Mesenchymal stem cell (in vitro differentiated cells and primary cell): ENCODE measurements at regions not wholly inside any gene's neighbourhood (a gene's known extent, or its start where the extent isn't known, plus 50 kb on each side); places are given as distances from the start of the nearest gene placed in this dataset.

Experiments used
- DNase-seq: peaks from one replicate; pipeline ENCODE4 v3.0.0-alpha.2; 2013
- H2AFZ ChIP-seq: one replicate; pipeline ENCODE4 v1.6.1; 2013; ENCODE audit warnings: low read depth, mild to moderate bottlenecking, control low read depth, inconsistent platforms, low read length, moderate library complexity
- H2AK5ac ChIP-seq: 2 replicates; pipeline ENCODE4 v1.6.1; 2013; ENCODE audit warnings: low read length, moderate library complexity, mild to moderate bottlenecking, inconsistent platforms; ENCODE audit not compliant: severe bottlenecking
- H2BK120ac ChIP-seq: one replicate; pipeline ENCODE4 v1.6.1; 2013; ENCODE audit warnings: low read depth, mild to moderate bottlenecking, inconsistent platforms, low read length, moderate library complexity
- H2BK12ac ChIP-seq, 2 experiments: one replicate each; pipeline ENCODE4 v1.6.1; 2013; ENCODE audit warnings: inconsistent platforms in 2 of 2, low read length in 2 of 2, mild to moderate bottlenecking in 2 of 2, moderate library complexity in 2 of 2, control low read depth in 1 of 2
- H2BK15ac ChIP-seq: one replicate; pipeline ENCODE4 v1.6.1; 2013; ENCODE audit warnings: mild to moderate bottlenecking, low read depth, inconsistent platforms; ENCODE audit not compliant: poor library complexity, severe bottlenecking
- H2BK5ac ChIP-seq: 2 replicates; pipeline ENCODE4 v1.6.1; 2013; ENCODE audit warnings: low read depth, mild to moderate bottlenecking, low read length, control low read depth, inconsistent platforms; ENCODE audit not compliant: poor library complexity, severe bottlenecking
- H3K14ac ChIP-seq, 2 experiments: one replicate each; pipeline ENCODE4 v1.6.1; 2013; ENCODE audit warnings: inconsistent platforms in 2 of 2, low read length in 2 of 2, control low read depth in 1 of 2, mild to moderate bottlenecking in 1 of 2, moderate library complexity in 1 of 2
- H3K18ac ChIP-seq, 2 experiments: one replicate each; pipeline ENCODE4 v1.6.1; 2013; ENCODE audit warnings: inconsistent platforms in 2 of 2, low read length in 2 of 2, control low read depth in 1 of 2, low read depth in 1 of 2, mild to moderate bottlenecking in 1 of 2
- H3K23ac ChIP-seq, 2 experiments: one replicate each; pipeline ENCODE4 v1.6.1; 2013; ENCODE audit warnings: inconsistent platforms in 2 of 2, low read length in 2 of 2, mild to moderate bottlenecking in 2 of 2, moderate library complexity in 2 of 2, control low read depth in 1 of 2
- H3K27ac ChIP-seq: 2 replicates; pipeline ENCODE4 v1.5.1; 2013; ENCODE audit warnings: mild to moderate bottlenecking, moderate library complexity, low read length, control low read depth, inconsistent platforms; ENCODE audit not compliant: poor library complexity, severe bottlenecking
- H3K27me3 ChIP-seq, 2 experiments: 2 replicates each; pipeline versions ENCODE4 v1.6.1 to v1.7.0; 2013; ENCODE audit warnings: low read length in 2 of 2, mild to moderate bottlenecking in 2 of 2, moderate library complexity in 2 of 2, control low read depth in 1 of 2, inconsistent platforms in 1 of 2; ENCODE audit not compliant: control insufficient read depth in 1 of 2, insufficient read depth in 1 of 2
- H3K36me3 ChIP-seq, 2 experiments: 2 replicates each; pipeline versions ENCODE4 v1.6.1 to v1.7.0; 2013; ENCODE audit warnings: low read length in 2 of 2, control low read depth in 1 of 2, inconsistent platforms in 1 of 2, low read depth in 1 of 2, mild to moderate bottlenecking in 1 of 2; ENCODE audit not compliant: insufficient read depth in 2 of 2, control insufficient read depth in 1 of 2
- H3K4ac ChIP-seq, 2 experiments: one replicate each; pipeline ENCODE4 v1.6.1; 2013; ENCODE audit warnings: inconsistent platforms in 2 of 2, low read length in 2 of 2, mild to moderate bottlenecking in 2 of 2, moderate library complexity in 2 of 2, control low read depth in 1 of 2, low read depth in 1 of 2
- H3K4me1 ChIP-seq: 2 replicates; pipeline ENCODE4 v1.6.1; 2013; ENCODE audit warnings: low read depth, low read length, control low read depth; ENCODE audit not compliant: control insufficient read depth, insufficient read depth
- H3K4me2 ChIP-seq: 2 replicates; pipeline ENCODE4 v1.6.1; 2013; ENCODE audit warnings: low read length, mild to moderate bottlenecking, inconsistent platforms; ENCODE audit not compliant: poor library complexity, severe bottlenecking
- H3K4me3 ChIP-seq, 2 experiments: 2 replicates each; pipeline versions ENCODE4 v1.5.1 to v1.7.0; 2013; ENCODE audit warnings: low read length in 2 of 2, mild to moderate bottlenecking in 2 of 2, control low read depth in 1 of 2, low read depth in 1 of 2; ENCODE audit not compliant: insufficient read depth in 1 of 2
- H3K79me1 ChIP-seq: replicated peaks from 2 replicates; pipeline ENCODE4 v1.6.1; 2013; ENCODE audit warnings: mild to moderate bottlenecking, control low read depth, low read length, inconsistent platforms; ENCODE audit not compliant: poor library complexity, severe bottlenecking
- H3K9ac ChIP-seq: 2 replicates; pipeline ENCODE4 v1.7.0; 2013; ENCODE audit warnings: mild to moderate bottlenecking, low read length, moderate library complexity
- H3K9me3 ChIP-seq: 2 replicates; pipeline ENCODE4 v1.7.0; 2013; ENCODE audit warnings: mild to moderate bottlenecking, low read length; ENCODE audit not compliant: control insufficient read depth
- H4K8ac ChIP-seq: one replicate; pipeline ENCODE4 v1.6.1; 2013; ENCODE audit warnings: inconsistent platforms, mild to moderate bottlenecking, low read length, moderate library complexity
- H4K91ac ChIP-seq: one replicate; pipeline ENCODE4 v1.6.1; 2013; ENCODE audit warnings: mild to moderate bottlenecking, low read length, inconsistent platforms
- WGBS: methylation state at CpG from one replicate; pipeline ENCODE4 v1.1.7; 2013; ENCODE audit warnings: mixed read lengths; 5-methylcytosine and 5-hydroxymethylcytosine counted together

DNA sequence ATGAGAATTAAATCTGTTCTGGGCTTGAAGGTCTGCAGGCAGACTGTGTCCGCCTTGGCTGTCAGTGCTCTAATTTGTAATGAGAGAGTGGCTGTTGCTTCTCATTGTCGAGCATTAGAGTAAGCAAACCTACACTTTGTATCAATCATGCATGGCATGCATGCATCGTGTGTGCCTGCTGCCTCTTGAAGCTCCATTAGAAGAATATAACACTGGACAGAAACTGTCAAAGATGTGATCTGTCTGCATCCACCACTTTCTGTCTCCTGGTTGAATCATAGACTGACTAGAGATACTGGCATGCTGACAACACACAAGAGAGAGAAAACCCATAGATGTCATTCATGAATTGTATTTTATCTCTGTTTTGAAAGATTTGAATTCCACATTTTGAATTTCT lies 275.0 kb upstream of the NXPH2 start:
- DNase-seq, result no peak

DNA sequence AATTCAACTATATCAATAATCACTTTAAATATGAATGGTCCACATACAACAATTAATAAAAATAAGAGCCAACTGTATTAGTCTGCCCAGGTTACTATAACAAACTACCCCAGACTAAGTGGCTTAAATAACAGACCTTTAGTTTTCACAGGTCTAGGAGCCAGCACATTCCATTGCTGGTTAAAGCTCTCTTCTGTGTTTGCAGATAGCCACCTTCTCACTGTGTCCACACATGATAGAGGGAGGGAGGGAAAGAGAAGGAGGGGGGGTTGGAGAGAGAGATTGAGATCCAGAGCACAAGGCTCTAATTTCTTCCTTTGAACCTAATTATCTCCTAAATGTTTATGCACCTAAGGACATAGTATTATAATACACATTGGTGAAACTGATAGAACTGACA lies 267.8 kb upstream of the NXPH2 start:
- Histone ChIP-seq H2BK15ac (no peak overlapping the region), H2AK5ac (no peak overlapping the region), H3K9ac (no peak overlapping the region), H3K23ac (no peak overlapping the region), H2BK12ac (no peak overlapping the region), H3K27ac (no peak overlapping the region), H2BK120ac (no peak overlapping the region), H4K91ac (no peak overlapping the region), H2AFZ (no peak overlapping the region), H3K9me3 (no peaks in the 10 kb centered on the region), H3K79me1 (no peaks in the 10 kb centered on the region), H3K4me3 (no peak overlapping the region), H2BK5ac (no peak overlapping the region), H3K4me2 (no peak overlapping the region), H3K27me3 (no peaks in the 10 kb centered on the region), H3K4me1 (no peaks in the 10 kb centered on the region), H3K36me3 (no peaks in the 10 kb centered on the region), H4K8ac (no peak overlapping the region), H3K14ac (no peak overlapping the region), H3K4ac (no peak overlapping the region), H3K18ac (no peak overlapping the region)
- DNase-seq, result no peak

More for the DNA sequence above, 275.0 kb upstream of the NXPH2 start:
- H2AK5ac ChIP-seq, result no peak overlapping the region
- no peak overlapping the region for H4K91ac ChIP-seq
- no peak overlapping the region for H3K4ac ChIP-seq
- H3K18ac ChIP-seq, result no peak overlapping the region
- H3K4me2 ChIP-seq, result no peak overlapping the region
- no peaks in the 10 kb centered on the region for H3K36me3 ChIP-seq
- H3K9ac ChIP-seq, result no peak overlapping the region
- H4K8ac ChIP-seq, result no peak overlapping the region
- no peak overlapping the region for H2BK15ac ChIP-seq
- no peak overlapping the region for H3K14ac ChIP-seq
- no peak overlapping the region for H3K4me3 ChIP-seq
- H2BK120ac ChIP-seq, result no peak overlapping the region
- no peaks in the 10 kb centered on the region for H3K9me3 ChIP-seq
- 38% methylated on average over 3 of the region's 3 CpGs for WGBS
- H2AFZ ChIP-seq, result no peak overlapping the region
- H3K4me1 ChIP-seq, result no peaks in the 10 kb centered on the region
- no peaks in the 10 kb centered on the region for H3K27me3 ChIP-seq
- no peak overlapping the region for H3K23ac ChIP-seq
- H3K79me1 ChIP-seq, result no peaks in the 10 kb centered on the region
- no peak overlapping the region for H2BK5ac ChIP-seq
- no peak overlapping the region for H3K27ac ChIP-seq
- H2BK12ac ChIP-seq, result no peak overlapping the region

DNA sequence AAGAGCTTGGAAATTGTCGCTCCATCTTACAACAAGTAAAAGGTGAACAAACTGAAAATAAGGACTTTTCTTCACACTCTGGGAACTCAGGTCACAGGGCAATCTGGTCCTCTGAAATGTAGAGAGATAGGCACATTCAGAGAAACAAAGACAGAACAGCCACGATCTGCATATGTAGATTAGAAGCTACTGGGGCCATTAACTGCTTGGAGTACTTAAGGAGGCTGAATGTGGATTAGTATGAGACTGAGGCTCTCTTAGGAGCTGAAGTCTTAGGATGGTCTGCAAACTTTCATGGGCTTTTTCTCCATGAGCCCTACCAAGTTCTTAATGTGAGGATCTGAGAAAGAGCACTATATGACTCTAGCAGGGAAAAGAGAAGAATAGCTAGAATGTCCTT lies 265.3 kb upstream of the NXPH2 start:
- no peak overlapping the region for H2AFZ ChIP-seq
- H3K36me3 ChIP-seq, result no peaks in the 10 kb centered on the region
- no peaks in the 10 kb centered on the region for H3K79me1 ChIP-seq
- no peak overlapping the region for H3K4me3 ChIP-seq
- no peaks in the 10 kb centered on the region for H3K9me3 ChIP-seq
- H2BK15ac ChIP-seq, result no peak overlapping the region
- no peak overlapping the region for H4K91ac ChIP-seq
- no peak overlapping the region for H3K4ac ChIP-seq
- no peak overlapping the region for H3K9ac ChIP-seq
- no peaks in the 10 kb centered on the region for H3K27me3 ChIP-seq
- no peaks in the 10 kb centered on the region for H3K4me1 ChIP-seq
- 58% methylated on average over 2 of the region's 2 CpGs for WGBS
- H3K4me2 ChIP-seq, result no peak overlapping the region
- H3K14ac ChIP-seq, result no peak overlapping the region
- no peak overlapping the region for H2AK5ac ChIP-seq
- DNase-seq, result no peak
- H3K23ac ChIP-seq, result no peak overlapping the region
- H2BK12ac ChIP-seq, result no peak overlapping the region
- no peak overlapping the region for H2BK5ac ChIP-seq
- no peak overlapping the region for H2BK120ac ChIP-seq
- H4K8ac ChIP-seq, result no peak overlapping the region
- H3K18ac ChIP-seq, result no peak overlapping the region
- no peak overlapping the region for H3K27ac ChIP-seq

DNA sequence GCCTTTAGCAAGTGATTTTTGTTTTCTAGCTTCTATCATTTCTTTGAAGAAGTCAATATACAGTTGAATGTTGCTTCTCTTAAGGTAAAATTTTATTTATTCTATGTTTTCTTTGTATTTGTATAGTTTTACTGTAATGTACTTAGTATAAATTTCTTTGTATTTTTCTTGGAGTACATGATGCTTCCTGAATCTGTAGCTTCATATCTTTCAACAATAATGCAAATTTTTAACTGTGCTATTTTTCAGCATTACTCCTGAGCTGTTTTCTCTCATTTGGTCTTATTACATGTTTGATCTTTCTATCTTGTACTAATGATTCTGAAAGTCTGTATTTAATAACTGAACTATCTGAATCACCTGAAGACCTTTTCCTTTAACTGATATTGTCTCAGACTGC lies 253.9 kb upstream of the NXPH2 start:
- H3K4me3 ChIP-seq, result no peak overlapping the region

More for the DNA sequence above, 253.9 kb upstream of the NXPH2 start:
- H2BK12ac ChIP-seq, result no peak overlapping the region
- no peak overlapping the region for H3K18ac ChIP-seq
- no peaks in the 10 kb centered on the region for H3K79me1 ChIP-seq
- H3K4me1 ChIP-seq, result peaks cover 4% of the 10 kb centered on the region
- no peak overlapping the region for H2BK120ac ChIP-seq
- H3K9ac ChIP-seq, result no peak overlapping the region
- no peak overlapping the region for H2AFZ ChIP-seq
- peaks cover 4% of the 10 kb centered on the region for H3K9me3 ChIP-seq
- H2AK5ac ChIP-seq, result no peak overlapping the region
- H3K14ac ChIP-seq, result no peak overlapping the region
- no peak overlapping the region for H2BK5ac ChIP-seq
- no peaks in the 10 kb centered on the region for H3K36me3 ChIP-seq
- H3K27me3 ChIP-seq, result no peaks in the 10 kb centered on the region
- H3K4ac ChIP-seq, result no peak overlapping the region
- no peak for DNase-seq
- H3K4me2 ChIP-seq, result no peak overlapping the region
- H4K91ac ChIP-seq, result no peak overlapping the region
- H4K8ac ChIP-seq, result no peak overlapping the region
- H3K27ac ChIP-seq, result no peak overlapping the region
- no peak overlapping the region for H3K23ac ChIP-seq
- H2BK15ac ChIP-seq, result no peak overlapping the region
